Medulla oblongata (tissue), 1 donor: ENCODE measurements at regions not wholly inside any gene's neighbourhood (a gene's known extent, or its start where the extent isn't known, plus 50 kb on each side); places are given as distances from the start of the nearest gene placed in this dataset.
A peak's percentile ranks its signal among the peaks of the same experiment; 100 is the strongest.

Source experiments
- DNase-seq: peaks from one replicate; pipeline ENCODE4 v3.0.0-alpha.2; 2015; ENCODE audit errors: extremely low spot score

GRCh38 chr4:24476282-24476681, 108.1 kb downstream of the DHX15 start:
- DNase-seq: no peak

- no peak for DNase-seq
These were observed 108.6 kb downstream of the DHX15 start for GRCh38 chr4:24475756-24476155.

- DNase-seq: peak; percentile 37
These were observed 111.0 kb downstream of the DHX15 start for GRCh38 chr4:24473309-24473721.

- DNase-seq: peak; percentile 57
These were observed 111.6 kb downstream of the DHX15 start for GRCh38 chr4:24472514-24473308.

GRCh38 chr4:24472161-24472510, 112.2 kb downstream of the DHX15 start:
- DNase-seq: no peak

- DNase-seq: peak; percentile 14
These were observed 112.7 kb downstream of the DHX15 start for GRCh38 chr4:24471486-24472160.

- DNase-seq: peak; percentile 12
These were observed 113.5 kb downstream of the DHX15 start for GRCh38 chr4:24470666-24471485.

GRCh38 chr4:24468071-24468470, 116.3 kb downstream of the DHX15 start:
- no peak for DNase-seq

- no peak for DNase-seq
These were observed 119.8 kb downstream of the DHX15 start for GRCh38 chr4:24464566-24464965.

GRCh38 chr4:24456431-24456830, 127.9 kb downstream of the DHX15 start:
- no peak for DNase-seq

- no peak for DNase-seq
These were observed 130.4 kb downstream of the DHX15 start for GRCh38 chr4:24453951-24454350.

- DNase-seq: no peak
These were observed 132.5 kb downstream of the DHX15 start for GRCh38 chr4:24451870-24452269.

GRCh38 chr4:24443200-24443599, 141.2 kb downstream of the DHX15 start:
- no peak for DNase-seq

- no peak for DNase-seq
These were observed 143.6 kb downstream of the DHX15 start for GRCh38 chr4:24440765-24441164.

- DNase-seq: no peak
These were observed 150.1 kb downstream of the DHX15 start for GRCh38 chr4:24434241-24434640.

- DNase-seq: no peak
These were observed 150.7 kb downstream of the DHX15 start for GRCh38 chr4:24433515-24434214.

- no peak for DNase-seq
These were observed 155.5 kb downstream of the DHX15 start for GRCh38 chr4:24428850-24429249.

- no peak for DNase-seq
These were observed 157.8 kb downstream of the DHX15 start for GRCh38 chr4:24426557-24426956.

GRCh38 chr4:24425863-24426262, 158.5 kb downstream of the DHX15 start:
- no peak for DNase-seq

- DNase-seq: no peak
These were observed 160.7 kb downstream of the DHX15 start for GRCh38 chr4:24423670-24424069.

- DNase-seq: no peak
These were observed 161.7 kb downstream of the DHX15 start for GRCh38 chr4:24422644-24423043.
